GM12874 (cell line): ENCODE measurements at regions not wholly inside any gene's neighbourhood (a gene's known extent, or its start where the extent isn't known, plus 50 kb on each side); places are given as distances from the start of the nearest gene placed in this dataset.

Source experiments
- TF ChIP-seq, protein P1 (sequence below): IDR thresholded peaks from 2 replicates; pipeline ENCODE4 v1.5.1; 2011; ENCODE audit warnings: low read depth, mild to moderate bottlenecking, control low read depth, low read length, moderate library complexity; ENCODE audit not compliant: insufficient read depth

GRCh38 chr2:186032102-186032738 is 293.6 kb downstream of the FSIP2 start:
- TF ChIP-seq, protein P1, sequence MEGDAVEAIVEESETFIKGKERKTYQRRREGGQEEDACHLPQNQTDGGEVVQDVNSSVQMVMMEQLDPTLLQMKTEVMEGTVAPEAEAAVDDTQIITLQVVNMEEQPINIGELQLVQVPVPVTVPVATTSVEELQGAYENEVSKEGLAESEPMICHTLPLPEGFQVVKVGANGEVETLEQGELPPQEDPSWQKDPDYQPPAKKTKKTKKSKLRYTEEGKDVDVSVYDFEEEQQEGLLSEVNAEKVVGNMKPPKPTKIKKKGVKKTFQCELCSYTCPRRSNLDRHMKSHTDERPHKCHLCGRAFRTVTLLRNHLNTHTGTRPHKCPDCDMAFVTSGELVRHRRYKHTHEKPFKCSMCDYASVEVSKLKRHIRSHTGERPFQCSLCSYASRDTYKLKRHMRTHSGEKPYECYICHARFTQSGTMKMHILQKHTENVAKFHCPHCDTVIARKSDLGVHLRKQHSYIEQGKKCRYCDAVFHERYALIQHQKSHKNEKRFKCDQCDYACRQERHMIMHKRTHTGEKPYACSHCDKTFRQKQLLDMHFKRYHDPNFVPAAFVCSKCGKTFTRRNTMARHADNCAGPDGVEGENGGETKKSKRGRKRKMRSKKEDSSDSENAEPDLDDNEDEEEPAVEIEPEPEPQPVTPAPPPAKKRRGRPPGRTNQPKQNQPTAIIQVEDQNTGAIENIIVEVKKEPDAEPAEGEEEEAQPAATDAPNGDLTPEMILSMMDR, result no peak

GRCh38 chr2:186032930-186033329 is 294.3 kb downstream of the FSIP2 start:
- TF ChIP-seq, protein P1, result no peak

GRCh38 chr2:186033541-186033940 is 294.9 kb downstream of the FSIP2 start:
- TF ChIP-seq, protein P1, result no peak

- TF ChIP-seq, protein P1, result no peak
Observed at GRCh38 chr2:186036862-186037449, 298.4 kb downstream of the FSIP2 start.

DNA sequence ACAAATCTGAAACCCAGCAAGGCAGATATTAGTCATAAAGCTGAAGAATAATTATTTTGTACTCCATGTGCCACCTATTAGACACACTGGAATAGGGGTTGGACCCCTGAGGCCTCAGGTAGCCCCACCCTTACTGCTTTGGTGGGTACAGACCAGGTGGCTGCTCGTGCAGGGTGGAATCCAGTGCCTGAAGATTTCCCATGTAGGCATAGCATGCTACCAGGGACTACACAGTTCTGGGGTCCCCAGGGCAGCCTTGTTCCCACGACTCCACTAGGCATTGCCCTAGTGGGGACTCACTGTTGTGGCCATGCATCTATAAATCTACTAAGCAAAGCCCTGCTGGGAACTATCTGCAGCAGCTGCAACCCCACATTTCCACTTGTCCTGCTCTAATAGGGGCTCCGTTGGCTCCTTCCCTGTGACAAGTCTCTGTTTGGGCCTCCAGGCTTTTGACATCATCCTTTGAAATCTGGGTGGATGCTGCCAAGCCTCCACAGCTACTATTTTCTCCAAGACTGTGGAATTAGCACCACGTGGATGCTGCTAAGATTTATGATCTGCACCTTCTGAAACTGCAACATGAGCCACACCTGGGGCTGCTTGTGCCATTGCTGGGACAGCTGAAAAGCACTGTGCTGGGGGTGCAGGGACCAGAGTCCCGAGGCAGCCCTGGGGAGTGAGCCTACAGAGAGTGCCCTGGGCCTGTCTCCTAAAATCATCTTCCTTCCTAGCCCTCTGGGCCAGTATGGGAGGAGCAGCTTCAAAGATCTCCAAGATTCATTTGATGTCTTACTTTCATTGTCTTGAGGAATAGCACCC is 303.8 kb downstream of the FSIP2 start:
- TF ChIP-seq, protein P1, result no peak

DNA sequence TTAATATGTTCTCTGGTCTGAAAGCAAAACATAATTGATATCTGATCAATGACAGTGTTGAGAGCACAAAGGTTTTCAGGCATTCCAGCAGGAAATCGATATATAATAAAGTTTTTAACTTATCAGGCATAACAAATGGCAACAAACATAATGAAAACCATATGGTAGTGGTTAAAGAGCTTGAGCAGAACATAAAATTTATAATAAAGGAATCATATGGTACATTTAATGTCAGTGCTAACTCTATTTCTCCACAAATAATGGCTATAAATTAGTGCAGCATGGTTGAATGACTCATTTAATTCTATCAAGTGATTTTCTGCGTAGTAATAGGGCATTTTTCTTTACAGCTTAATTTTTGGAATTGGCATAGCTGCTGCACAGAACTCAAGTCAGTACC is 306.2 kb downstream of the FSIP2 start:
- TF ChIP-seq, protein P1, result no peak

- TF ChIP-seq, protein P1, result no peak
Observed at GRCh38 chr2:186052930-186053329, 314.3 kb downstream of the FSIP2 start.
